ENCODE measurements at regions not wholly inside any gene's neighbourhood (a gene's known extent, or its start where the extent isn't known, plus 50 kb on each side); places are given as distances from the start of the nearest gene placed in this dataset.

DNA sequence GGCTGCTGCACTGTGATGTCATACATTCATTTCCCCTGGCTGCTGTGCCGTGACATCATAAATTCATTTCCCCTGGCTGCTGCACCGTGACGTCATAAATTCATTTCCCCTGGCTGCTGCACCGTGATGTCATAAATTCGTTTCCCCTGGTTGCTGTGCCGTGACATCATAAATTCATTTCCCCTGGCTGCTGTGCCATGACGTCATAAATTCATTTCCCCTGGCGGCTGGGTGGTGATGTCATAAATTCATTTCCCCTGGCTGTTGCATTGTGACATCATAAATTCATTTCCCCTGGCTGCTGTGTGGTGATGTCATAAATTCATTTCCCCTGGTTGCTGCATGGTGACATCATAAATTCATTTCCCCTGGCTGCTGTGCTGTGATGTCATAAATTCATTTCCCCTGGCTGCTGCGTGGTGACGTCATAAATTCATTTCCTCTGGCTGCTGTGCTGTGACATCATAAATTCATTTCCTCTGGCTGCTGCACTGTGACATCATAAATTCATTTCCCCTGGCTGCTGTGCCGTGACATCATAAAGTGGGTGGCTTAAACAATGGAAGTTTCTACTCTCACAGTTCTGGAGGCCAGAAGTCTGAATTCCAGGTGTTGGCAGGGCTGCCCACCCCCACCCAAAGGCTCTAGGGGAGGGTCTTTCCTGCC is 301.1 kb downstream of the SHANK2 start:
- WGBS (ENCODE audit: insufficient coverage, low coverage, missing lambda C conversion rate): 0% methylated on average over 11 of the region's 11 CpGs
- H3K4me3 ChIP-seq: no peak overlapping the region
- no peaks in the 10 kb centered on the region for H3K36me3 ChIP-seq (ENCODE audit: control insufficient read depth, insufficient read depth, low read length)
- H3K79me2 ChIP-seq (ENCODE audit: control insufficient read depth, insufficient read depth, low read length): no peaks in the 10 kb centered on the region
- no peak overlapping the region for H3K9ac ChIP-seq (ENCODE audit: insufficient read depth in 1 of 2, low read depth in 2 of 2, low read length in 2 of 2)
- no TSS peak for BruUV-seq (replicated peaks)
- POLR2A ChIA-PET: no interaction called here
- H3K27ac ChIP-seq (ENCODE audit: extremely low read depth, low read depth, low read length): no peak overlapping the region
- DNase-seq (ENCODE audit: extremely low read depth in 1 of 4, low spot score in 3 of 4) (peak in 3 of 4 experiments; percentile 2 to 65 (median 63)), ATAC-seq (no peak), FAIRE-seq (no peak)
- peaks cover 0 to 8% of the 10 kb centered on the region in 2 experiments; a peak in 1 of 5 replicates for H3K27me3 ChIP-seq (ENCODE audit: control insufficient read depth in 2 of 2, insufficient read depth in 2 of 2, low read length in 2 of 2)
- 0 out of 5 replicates have a peak, but pooled peaks cover 0 to 3% of the 10 kb centered on the region in 2 experiments for H3K4me1 ChIP-seq (replicated peaks in 1 of 2; ENCODE audit: control insufficient read depth in 2 of 2, insufficient read depth in 2 of 2, low read length in 2 of 2)
- no peaks in the 10 kb centered on the region for H3K9me3 ChIP-seq (replicated peaks; ENCODE audit: control insufficient read depth, insufficient read depth, low read depth, low read length)
- in situ Hi-C loops (cut with MboI): no loop called here
- no peaks in the 10 kb centered on the region for H4K20me1 ChIP-seq (replicated peaks; ENCODE audit: control insufficient read depth, insufficient read depth, low read length)
- CTCF ChIA-PET (ENCODE audit: low intra/inter-chr PET ratio): no interaction called here
- H3K9me1 ChIP-seq (ENCODE audit: control insufficient read depth, insufficient read depth, low read length): no peaks in the 10 kb centered on the region
- no peak overlapping the region for H2AFZ ChIP-seq (ENCODE audit: low read depth, low read length)
- no peak overlapping the region for H3K4me2 ChIP-seq (ENCODE audit: insufficient read depth, low read length)
- intact Hi-C loops (cut with micrococcal nuclease): no loop called here
- TF ChIP-seq, protein P1, sequence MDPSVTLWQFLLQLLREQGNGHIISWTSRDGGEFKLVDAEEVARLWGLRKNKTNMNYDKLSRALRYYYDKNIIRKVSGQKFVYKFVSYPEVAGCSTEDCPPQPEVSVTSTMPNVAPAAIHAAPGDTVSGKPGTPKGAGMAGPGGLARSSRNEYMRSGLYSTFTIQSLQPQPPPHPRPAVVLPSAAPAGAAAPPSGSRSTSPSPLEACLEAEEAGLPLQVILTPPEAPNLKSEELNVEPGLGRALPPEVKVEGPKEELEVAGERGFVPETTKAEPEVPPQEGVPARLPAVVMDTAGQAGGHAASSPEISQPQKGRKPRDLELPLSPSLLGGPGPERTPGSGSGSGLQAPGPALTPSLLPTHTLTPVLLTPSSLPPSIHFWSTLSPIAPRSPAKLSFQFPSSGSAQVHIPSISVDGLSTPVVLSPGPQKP (CRISPR knock-in tag; IDR thresholded peaks at IDR 0.05): no peak
- TF ChIP-seq GABPA (tag; conservative IDR thresholded peaks at IDR 0.05; ENCODE audit: low read depth): peak; percentile 61
- no peak for TF ChIP-seq RFX1 (IDR thresholded peaks at IDR 0.05)
- TF ChIP-seq, protein P2, sequence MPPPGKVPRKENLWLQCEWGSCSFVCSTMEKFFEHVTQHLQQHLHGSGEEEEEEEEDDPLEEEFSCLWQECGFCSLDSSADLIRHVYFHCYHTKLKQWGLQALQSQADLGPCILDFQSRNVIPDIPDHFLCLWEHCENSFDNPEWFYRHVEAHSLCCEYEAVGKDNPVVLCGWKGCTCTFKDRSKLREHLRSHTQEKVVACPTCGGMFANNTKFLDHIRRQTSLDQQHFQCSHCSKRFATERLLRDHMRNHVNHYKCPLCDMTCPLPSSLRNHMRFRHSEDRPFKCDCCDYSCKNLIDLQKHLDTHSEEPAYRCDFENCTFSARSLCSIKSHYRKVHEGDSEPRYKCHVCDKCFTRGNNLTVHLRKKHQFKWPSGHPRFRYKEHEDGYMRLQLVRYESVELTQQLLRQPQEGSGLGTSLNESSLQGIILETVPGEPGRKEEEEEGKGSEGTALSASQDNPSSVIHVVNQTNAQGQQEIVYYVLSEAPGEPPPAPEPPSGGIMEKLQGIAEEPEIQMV (tag; conservative IDR thresholded peaks at IDR 0.05; ENCODE audit: low read depth): no peak
- TF ChIP-seq, protein P3, sequence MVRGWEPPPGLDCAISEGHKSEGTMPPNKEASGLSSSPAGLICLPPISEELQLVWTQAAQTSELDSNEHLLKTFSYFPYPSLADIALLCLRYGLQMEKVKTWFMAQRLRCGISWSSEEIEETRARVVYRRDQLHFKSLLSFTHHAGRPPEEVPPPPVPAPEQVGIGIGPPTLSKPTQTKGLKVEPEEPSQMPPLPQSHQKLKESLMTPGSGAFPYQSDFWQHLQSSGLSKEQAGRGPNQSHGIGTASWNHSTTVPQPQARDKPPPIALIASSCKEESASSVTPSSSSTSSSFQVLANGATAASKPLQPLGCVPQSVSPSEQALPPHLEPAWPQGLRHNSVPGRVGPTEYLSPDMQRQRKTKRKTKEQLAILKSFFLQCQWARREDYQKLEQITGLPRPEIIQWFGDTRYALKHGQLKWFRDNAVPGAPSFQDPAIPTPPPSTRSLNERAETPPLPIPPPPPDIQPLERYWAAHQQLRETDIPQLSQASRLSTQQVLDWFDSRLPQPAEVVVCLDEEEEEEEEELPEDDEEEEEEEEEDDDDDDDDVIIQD (CRISPR knock-in tag; IDR thresholded peaks at IDR 0.05): no peak
- TF ChIP-seq JUND (IDR thresholded peaks at IDR 0.05; ENCODE audit: borderline replicate concordance, low read depth, low read length): no peak
- no peak; the same call in 2 of the 3 replicates for TF ChIP-seq JUND (tag; IDR thresholded peaks at IDR 0.05; ENCODE audit: borderline replicate concordance, low read depth, low read length)
- TF ChIP-seq, protein P4, sequence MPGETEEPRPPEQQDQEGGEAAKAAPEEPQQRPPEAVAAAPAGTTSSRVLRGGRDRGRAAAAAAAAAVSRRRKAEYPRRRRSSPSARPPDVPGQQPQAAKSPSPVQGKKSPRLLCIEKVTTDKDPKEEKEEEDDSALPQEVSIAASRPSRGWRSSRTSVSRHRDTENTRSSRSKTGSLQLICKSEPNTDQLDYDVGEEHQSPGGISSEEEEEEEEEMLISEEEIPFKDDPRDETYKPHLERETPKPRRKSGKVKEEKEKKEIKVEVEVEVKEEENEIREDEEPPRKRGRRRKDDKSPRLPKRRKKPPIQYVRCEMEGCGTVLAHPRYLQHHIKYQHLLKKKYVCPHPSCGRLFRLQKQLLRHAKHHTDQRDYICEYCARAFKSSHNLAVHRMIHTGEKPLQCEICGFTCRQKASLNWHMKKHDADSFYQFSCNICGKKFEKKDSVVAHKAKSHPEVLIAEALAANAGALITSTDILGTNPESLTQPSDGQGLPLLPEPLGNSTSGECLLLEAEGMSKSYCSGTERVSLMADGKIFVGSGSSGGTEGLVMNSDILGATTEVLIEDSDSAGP (CRISPR knock-in tag; IDR thresholded peaks at IDR 0.05): no peak
- TF ChIP-seq CXXC5 (CRISPR knock-in tag; IDR thresholded peaks at IDR 0.05): no peak
- no peak for TF ChIP-seq RBBP5 (IDR thresholded peaks at IDR 0.05; ENCODE audit: borderline replicate concordance, insufficient read depth, low read length, poor library complexity, severe bottlenecking)
- no peak for TF ChIP-seq TAF1 (IDR thresholded peaks at IDR 0.05; ENCODE audit: control insufficient read depth, extremely low read depth, insufficient read depth, low read length, severe bottlenecking)
- TF ChIP-seq CREM (IDR thresholded peaks at IDR 0.05; ENCODE audit: low read depth): peak; percentile 66; the same call in 1 of the 2 replicates
- TF ChIP-seq ZNF717 (CRISPR knock-in tag; IDR thresholded peaks at IDR 0.05): no peak
- no peak for TF ChIP-seq RAD21 (CRISPR knock-in tag; conservative IDR thresholded peaks at IDR 0.05 in 1 of 2, IDR thresholded peaks at IDR 0.05 in 1 of 2)
- TF ChIP-seq NONO (IDR thresholded peaks at IDR 0.05; ENCODE audit: low read depth in 2 of 2, low read length in 1 of 2): no peak

All from K562 (cell line).